Nephron progenitor cell (in vitro differentiated cells): ENCODE measurements at regions not wholly inside any gene's neighbourhood (a gene's known extent, or its start where the extent isn't known, plus 50 kb on each side); places are given as distances from the start of the nearest gene placed in this dataset.

ENCODE experiments used
- DNase-seq: peaks from one replicate; pipeline ENCODE4 v3.0.0; 2021
- H3K27ac Mint-ChIP-seq: 2 replicates; pipeline ENCODE4 v1.8.0; 2021; ENCODE audit warnings: mild to moderate bottlenecking, moderate library complexity, mixed read lengths
- H3K27me3 Mint-ChIP-seq: 2 replicates; pipeline ENCODE4 v1.8.0; 2021; ENCODE audit warnings: mild to moderate bottlenecking, low read depth, mixed read lengths; ENCODE audit not compliant: poor library complexity
- H3K36me3 Mint-ChIP-seq: 2 replicates; pipeline ENCODE4 v1.8.0; 2021; ENCODE audit warnings: low read depth, mixed read lengths
- H3K4me1 Mint-ChIP-seq: 2 replicates; pipeline ENCODE4 v1.8.0; 2021; ENCODE audit warnings: mixed read lengths
- H3K4me3 Mint-ChIP-seq: 2 replicates; pipeline ENCODE4 v1.8.0; 2021; ENCODE audit warnings: mild to moderate bottlenecking, moderate library complexity, mixed read lengths
- H3K9me3 Mint-ChIP-seq: 2 replicates; pipeline ENCODE4 v1.8.0; 2021; ENCODE audit warnings: mild to moderate bottlenecking, moderate library complexity, mixed read lengths
- TF ChIP-seq, protein P1 (sequence below): fragments of 200-600 bp; sonication (generic); IDR thresholded peaks from 2 replicates; pipeline ENCODE4 v1.5.0; 2021; ENCODE audit warnings: antibody characterized with exemption

DNA sequence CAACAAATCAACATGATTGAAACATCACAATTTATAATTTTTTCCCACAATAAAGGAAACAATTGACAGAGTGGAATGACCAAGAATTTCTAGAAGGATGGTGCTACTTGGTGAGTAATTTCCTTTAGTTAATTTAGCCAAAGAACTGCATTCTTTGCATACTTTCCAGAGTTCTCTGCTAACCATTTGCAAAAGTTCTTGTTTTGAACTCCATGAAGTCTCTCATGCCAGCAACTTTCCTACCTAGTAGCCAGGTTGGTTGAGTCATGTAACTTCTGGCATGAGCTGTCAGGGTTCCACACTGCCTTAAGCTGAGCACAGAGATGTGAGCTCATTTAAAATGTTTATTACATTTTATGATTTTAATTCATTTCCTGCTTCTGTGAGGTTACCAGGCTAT, 539.6 kb downstream of the PID1 start:
- H3K27me3 Mint-ChIP-seq, result peaks cover 5% of the 10 kb centered on the region
- no peaks in the 10 kb centered on the region for H3K4me1 Mint-ChIP-seq
- no peak for DNase-seq
- peaks cover 4% of the 10 kb centered on the region for H3K9me3 Mint-ChIP-seq
- no peak overlapping the region for H3K4me3 Mint-ChIP-seq
- no peak overlapping the region for H3K27ac Mint-ChIP-seq
- no peaks in the 10 kb centered on the region for H3K36me3 Mint-ChIP-seq
- TF ChIP-seq, protein P1, sequence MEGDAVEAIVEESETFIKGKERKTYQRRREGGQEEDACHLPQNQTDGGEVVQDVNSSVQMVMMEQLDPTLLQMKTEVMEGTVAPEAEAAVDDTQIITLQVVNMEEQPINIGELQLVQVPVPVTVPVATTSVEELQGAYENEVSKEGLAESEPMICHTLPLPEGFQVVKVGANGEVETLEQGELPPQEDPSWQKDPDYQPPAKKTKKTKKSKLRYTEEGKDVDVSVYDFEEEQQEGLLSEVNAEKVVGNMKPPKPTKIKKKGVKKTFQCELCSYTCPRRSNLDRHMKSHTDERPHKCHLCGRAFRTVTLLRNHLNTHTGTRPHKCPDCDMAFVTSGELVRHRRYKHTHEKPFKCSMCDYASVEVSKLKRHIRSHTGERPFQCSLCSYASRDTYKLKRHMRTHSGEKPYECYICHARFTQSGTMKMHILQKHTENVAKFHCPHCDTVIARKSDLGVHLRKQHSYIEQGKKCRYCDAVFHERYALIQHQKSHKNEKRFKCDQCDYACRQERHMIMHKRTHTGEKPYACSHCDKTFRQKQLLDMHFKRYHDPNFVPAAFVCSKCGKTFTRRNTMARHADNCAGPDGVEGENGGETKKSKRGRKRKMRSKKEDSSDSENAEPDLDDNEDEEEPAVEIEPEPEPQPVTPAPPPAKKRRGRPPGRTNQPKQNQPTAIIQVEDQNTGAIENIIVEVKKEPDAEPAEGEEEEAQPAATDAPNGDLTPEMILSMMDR, result no peak

DNA sequence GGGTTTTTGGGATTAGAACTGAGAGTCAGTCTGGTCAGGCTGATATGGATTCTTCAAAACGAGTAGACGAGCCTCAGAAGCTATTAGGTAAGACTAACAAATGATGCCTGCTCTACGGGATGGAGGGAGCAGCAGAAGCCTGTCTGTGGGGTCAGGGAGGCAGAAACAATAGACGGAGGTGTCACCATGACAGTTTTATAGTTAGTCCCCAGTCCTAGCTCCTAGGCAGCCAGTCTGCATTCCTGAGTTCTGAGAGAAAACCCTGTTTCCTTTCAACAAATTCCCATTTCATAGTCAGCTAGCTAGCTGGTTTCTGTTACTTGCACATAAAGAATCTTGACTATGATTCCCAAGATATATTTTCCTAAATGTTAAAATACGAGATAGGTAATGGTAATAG, 542.1 kb downstream of the PID1 start:
- H3K27ac Mint-ChIP-seq, result no peak overlapping the region
- DNase-seq, result no peak
- H3K27me3 Mint-ChIP-seq, result peaks cover 8% of the 10 kb centered on the region
- TF ChIP-seq, protein P1, result no peak
- no peaks in the 10 kb centered on the region for H3K36me3 Mint-ChIP-seq
- no peak overlapping the region for H3K4me3 Mint-ChIP-seq
- H3K9me3 Mint-ChIP-seq, result peaks cover 4% of the 10 kb centered on the region
- no peaks in the 10 kb centered on the region for H3K4me1 Mint-ChIP-seq

DNA sequence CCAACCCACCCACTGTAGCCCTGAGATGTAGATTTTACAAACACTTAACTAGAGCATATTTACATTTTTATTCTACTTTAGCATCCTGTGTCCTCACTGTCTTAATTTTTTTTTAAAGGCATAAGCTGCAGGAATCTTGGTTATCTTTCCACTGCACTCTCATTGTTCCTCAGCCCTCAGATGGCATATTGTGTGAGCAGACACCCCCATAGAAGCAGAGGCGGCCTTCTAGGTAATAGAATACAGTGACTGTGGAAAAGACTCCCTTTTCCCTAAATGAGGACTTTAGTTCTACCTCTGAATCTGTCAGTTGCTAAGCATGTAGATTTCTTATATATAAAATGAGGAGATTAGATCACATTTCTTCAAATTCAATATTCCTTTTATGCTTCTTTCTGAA, 543.5 kb upstream of the SPHKAP start:
- Mint-ChIP-seq H3K4me3 (no peak overlapping the region), H3K9me3 (no peaks in the 10 kb centered on the region), H3K36me3 (no peaks in the 10 kb centered on the region), H3K27ac (no peak overlapping the region), H3K27me3 (peaks cover 8% of the 10 kb centered on the region), H3K4me1 (no peaks in the 10 kb centered on the region)
- TF ChIP-seq, protein P1, result no peak
- no peak for DNase-seq

DNA sequence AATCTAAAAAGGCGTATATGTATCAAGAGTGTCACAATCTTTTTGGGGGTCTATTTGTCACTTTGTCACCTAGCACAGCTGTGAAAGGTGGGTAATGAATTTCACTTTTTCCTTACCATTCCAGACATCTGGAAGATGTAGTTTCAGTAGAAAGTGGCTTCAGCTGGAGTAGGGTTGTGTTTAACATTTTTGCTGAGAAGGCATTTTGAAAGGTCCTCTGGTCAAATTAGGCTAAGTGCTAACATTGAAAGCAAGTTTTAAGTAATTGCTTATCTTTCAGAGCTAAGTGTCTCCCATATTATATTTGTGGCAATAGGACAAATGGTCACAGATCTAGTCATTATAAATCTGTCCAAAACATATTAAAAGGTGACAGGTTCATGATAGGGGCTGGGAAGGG, 542.1 kb upstream of the SPHKAP start:
- peaks cover 8% of the 10 kb centered on the region for H3K27me3 Mint-ChIP-seq
- H3K27ac Mint-ChIP-seq, result no peak overlapping the region
- no peaks in the 10 kb centered on the region for H3K4me1 Mint-ChIP-seq
- no peak overlapping the region for H3K4me3 Mint-ChIP-seq
- DNase-seq, result no peak
- TF ChIP-seq, protein P1, result no peak
- no peaks in the 10 kb centered on the region for H3K36me3 Mint-ChIP-seq
- H3K9me3 Mint-ChIP-seq, result no peaks in the 10 kb centered on the region

DNA sequence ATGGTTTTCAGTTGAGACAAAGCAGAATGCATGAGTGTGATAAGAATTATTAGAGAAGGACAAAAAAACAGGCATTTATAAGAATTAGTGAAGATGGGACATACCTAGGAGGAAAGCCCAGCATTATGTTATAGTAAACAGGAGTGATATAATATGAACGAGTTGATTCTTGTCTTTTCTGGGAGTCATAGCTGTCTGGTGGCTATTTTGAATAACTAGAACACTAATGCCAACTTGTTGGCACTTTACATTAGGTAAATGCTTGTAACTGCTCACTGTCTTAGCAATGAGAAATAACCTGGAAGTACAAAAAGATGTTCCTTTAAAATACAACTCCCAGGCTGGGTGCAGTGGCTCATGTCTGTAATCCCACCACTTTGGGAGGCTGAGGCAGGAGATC, 540.8 kb upstream of the SPHKAP start:
- DNase-seq, result no peak
- no peaks in the 10 kb centered on the region for H3K9me3 Mint-ChIP-seq
- TF ChIP-seq, protein P1, result no peak
- no peaks in the 10 kb centered on the region for H3K4me1 Mint-ChIP-seq
- peaks cover 3% of the 10 kb centered on the region for H3K27me3 Mint-ChIP-seq
- H3K4me3 Mint-ChIP-seq, result no peak overlapping the region
- no peaks in the 10 kb centered on the region for H3K36me3 Mint-ChIP-seq
- H3K27ac Mint-ChIP-seq, result no peak overlapping the region

DNA sequence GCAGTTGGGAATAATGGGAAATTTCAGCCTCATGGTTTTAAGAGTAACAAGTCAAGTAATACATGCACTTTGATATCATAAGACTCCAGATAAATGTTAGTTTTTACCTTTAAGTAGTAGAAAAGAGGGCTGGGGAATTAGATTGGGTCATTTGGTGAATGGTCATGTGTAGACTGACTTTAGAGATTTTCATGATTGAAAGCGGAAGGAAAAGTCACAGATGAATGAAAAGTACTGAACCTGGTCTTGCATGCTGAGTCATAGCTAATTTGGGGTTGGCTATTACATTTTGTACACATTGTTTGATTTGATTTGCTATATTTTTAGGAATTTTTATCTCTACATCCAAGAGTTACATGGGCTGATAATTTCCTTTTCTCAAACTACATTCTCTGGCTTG, 539.4 kb upstream of the SPHKAP start:
- Mint-ChIP-seq H3K4me1 (no peaks in the 10 kb centered on the region), H3K36me3 (no peaks in the 10 kb centered on the region), H3K27ac (no peak overlapping the region), H3K9me3 (peaks cover 3% of the 10 kb centered on the region), H3K27me3 (peaks cover under 1% of the 10 kb centered on the region), H3K4me3 (no peak overlapping the region)
- TF ChIP-seq, protein P1, result no peak
- DNase-seq, result no peak
